Right forelimb (tissue), 1 donor: ENCODE measurements at regions not wholly inside any gene's neighbourhood (a gene's known extent, or its start where the extent isn't known, plus 50 kb on each side); places are given as distances from the start of the nearest gene placed in this dataset.
"Not testable (repeated sequence)": the region's sequence is repeated elsewhere in the genome, so short reads cannot be mapped to it uniquely, and the experiment has no call there.

Experiments
- DNase-seq: peaks from one replicate; pipeline ENCODE4 v3.0.0-alpha.2; 2018

DNA sequence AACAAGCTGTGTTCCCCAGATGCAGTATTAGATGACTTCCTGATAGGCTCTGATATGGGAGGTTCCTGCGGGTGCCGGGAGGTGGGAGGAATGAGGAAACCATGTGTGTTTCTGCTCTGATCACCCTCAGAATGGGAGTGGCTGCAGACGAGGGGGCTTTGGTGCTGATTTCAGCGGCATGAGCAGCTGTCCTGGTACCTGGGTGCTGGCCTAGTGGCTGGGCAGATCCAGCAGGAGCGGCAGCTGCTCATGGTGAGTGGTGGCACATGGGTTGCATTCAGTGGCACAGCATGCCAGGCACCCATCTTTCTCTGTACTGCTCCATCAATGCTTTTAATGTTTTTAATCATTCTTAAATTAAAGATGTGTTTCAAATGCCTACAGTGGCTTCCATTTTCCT, 177.2 kb upstream of the NETO1 start:
- DNase-seq = no peak

DNA sequence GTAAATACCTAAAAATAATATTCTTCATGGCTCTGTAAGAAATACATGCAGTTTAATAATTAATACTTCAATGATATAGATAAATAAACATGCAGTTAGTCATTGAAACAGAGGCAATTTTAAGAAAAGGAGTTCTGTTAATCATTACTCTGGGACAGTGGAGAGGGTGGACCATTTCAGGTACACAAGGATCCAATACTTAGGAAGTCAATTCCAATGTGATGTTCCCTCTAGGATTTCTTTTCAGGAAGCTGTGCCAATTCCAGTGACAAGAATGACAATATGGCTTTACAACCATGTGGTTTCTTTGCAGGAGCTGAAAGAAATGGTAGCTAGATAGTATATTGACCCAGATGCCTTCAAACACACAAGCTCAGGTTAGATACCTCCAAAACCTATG, 175.8 kb upstream of the NETO1 start:
- no peak for DNase-seq

DNA sequence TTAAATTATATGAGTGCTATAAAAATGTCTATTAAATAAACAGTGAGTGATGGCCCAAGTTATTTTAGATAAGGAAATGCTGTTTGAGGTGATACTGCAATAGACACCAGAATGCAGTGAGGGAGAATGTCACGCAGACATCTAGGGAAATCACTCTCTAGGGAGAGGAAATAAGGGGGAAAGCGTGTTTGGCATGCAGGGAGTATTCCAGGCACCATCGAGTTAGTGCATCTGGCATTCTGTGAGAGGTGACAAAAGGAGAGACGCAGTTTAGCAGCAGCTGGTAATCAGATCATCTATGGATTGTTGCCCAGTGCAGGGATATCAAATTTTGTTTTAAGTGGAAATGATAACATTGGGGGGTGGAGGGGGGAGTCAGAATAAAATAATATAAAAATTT, 175.4 kb upstream of the NETO1 start:
- no peak for DNase-seq

DNA sequence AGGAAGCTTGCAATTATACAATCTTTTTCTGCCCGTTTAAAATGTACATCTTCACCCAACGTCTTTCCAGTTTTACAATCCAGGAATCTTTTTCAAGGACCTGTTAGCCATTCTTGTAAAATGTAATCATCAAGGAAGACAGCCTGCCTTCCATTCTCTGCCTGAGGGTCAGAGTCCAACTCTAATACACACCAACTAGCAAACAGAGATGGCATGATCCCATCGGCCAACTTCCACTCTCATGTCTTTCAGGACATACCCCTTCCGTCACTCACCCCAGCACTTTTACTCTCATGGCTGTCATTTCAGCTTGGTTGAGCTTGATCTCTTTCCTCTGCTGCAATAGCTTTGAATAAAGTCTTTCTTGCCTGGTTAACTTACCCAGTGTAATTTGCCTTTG, 172.5 kb upstream of the NETO1 start:
- DNase-seq = no peak

DNA sequence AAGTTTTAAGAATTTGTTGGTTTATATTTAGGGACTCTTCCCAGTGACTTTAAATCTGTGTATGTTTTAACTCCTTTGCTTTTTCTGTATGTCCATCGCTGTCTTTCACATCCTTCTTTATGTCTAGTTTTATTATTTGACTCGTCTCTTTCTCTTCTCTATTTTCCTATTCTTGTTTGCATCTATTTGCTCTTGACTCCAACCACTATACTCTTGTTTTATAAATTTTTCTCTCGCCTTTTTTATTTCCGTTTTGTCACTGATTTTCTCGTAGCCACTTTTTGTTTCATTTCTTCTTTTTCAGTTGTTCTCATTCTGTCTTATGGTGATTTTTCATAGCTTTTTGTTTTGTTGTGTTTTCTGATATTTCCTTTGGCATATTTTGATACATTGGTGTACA, 170.5 kb upstream of the NETO1 start:
- no peak for DNase-seq

DNA sequence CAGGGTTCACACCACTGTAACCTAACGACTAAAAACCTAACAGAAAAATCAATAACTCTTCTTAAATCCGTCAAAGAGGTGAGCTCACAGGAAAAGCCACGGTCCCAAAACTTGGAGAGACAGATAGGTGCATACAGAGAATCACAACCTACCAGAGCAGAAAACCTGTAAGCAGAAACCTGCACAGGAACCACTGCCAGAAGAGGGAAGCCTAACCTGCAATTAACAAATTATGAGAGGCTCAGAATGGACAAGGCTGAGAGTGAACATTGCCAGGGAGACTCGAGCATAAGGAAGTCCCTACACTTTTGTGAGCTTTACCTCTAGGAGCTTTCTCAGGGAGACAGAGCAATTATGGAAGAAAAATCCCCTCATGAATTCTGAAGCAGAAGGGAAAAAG, 156.2 kb upstream of the NETO1 start:
- no peak for DNase-seq

DNA sequence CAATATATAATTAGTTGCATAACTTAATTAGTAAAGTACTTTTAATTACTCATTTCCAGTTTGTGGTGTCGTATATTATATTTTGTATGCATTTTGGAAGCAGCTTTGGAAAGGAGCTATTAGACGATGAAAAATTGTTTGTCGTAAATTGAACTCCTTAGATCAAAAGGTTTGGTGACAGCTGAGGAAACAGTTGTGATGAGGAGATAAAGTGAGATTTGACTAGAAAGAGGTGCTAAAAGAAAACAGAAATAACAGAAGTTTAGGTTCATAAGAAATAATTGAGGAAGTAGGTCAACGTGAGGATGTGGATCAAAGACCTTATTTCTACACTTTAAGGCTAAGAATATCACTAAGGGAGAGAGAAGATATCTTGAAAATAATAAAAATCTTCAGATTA, 141.9 kb upstream of the NETO1 start:
- DNase-seq = no peak

DNA sequence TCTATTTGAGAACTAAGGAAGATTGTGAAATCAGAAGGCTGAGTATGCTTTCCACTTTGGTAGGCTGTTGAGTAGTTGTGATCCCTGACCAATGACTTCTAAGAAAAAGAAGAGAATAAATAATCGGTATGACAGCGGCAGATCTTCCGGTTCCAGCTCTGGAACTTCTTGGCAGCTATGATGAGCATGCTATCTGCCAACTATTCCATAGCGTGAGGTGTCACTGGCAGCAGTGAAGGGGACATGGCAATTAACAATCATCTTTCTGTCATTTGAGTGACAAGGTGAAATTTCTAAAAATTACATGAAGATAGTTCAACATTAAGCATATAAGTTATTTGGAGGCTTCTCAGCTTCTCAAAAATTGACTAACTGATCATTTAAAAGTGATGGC, 140.1 kb upstream of the NETO1 start:
- no peak for DNase-seq

DNA sequence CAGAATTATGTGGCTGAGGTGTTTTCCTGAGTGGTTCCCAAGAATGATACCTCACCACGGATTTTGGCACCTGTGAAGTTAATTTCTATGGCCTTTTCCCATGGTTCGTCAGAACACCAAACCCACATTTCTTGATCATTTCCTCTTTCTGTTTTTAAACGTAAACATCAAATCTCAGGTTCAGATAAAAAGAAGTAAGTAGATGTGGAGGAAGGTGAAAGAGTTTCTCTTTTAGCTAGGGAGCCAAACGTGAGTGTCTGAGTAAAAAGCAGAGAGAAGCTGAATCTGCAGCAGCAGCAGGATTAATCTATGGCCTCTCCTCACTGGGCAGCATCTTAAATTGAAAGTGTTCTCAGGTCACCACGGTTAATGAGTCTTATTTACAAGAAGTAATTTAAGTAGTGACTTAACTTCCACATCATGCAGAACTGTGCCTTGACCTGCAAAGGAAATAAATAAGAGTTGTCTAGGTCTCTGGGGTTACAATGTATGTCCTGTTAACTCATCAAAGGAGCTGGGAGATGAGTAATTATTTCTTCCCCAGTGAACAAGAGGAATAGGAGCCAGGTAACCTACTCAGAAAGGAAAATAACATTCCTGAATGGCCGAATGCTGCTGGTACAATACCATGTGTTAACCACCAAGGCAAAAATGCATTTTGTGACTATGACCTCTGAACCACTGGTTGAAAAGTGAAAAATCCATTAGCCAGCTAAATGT, 139.6 kb upstream of the NETO1 start:
- DNase-seq = no peak

DNA sequence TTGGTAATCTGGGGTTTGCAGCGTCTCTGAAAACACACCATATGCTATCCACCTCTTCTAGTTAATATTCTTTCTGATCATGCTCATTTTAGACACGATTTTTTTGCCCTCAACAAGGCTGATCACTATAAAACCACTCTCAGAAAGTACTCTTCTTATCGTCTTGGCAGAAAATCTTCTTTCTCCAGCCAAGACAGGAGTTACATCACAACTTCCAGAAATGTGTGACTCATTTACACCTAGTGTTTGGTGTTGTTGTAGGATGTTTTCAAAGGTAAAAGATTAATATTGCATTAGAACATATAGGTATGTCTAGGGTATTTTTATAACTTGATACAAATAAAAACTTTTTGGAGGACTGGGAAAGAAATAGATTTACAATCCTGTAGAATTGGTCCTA, 138.5 kb upstream of the NETO1 start:
- DNase-seq = no peak

DNA sequence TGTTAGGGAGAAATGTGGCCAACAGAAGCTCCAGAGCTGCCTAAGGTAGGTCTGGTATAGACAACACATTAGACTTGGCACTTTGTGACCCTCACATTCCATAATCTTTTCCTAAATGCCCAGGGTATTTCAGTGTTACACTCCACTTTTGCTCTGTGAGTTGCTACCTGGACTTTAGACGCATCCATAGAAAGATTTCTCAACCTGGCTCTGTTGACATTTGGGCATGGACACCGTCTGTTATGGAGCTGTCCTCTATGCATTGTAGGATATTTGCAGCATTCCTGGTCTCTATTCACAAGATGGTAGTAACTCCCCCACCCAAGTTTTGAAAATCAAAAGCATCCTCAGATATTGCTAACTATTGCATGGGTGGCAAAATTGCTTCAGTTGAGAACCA, 136.5 kb upstream of the NETO1 start:
- no peak for DNase-seq

DNA sequence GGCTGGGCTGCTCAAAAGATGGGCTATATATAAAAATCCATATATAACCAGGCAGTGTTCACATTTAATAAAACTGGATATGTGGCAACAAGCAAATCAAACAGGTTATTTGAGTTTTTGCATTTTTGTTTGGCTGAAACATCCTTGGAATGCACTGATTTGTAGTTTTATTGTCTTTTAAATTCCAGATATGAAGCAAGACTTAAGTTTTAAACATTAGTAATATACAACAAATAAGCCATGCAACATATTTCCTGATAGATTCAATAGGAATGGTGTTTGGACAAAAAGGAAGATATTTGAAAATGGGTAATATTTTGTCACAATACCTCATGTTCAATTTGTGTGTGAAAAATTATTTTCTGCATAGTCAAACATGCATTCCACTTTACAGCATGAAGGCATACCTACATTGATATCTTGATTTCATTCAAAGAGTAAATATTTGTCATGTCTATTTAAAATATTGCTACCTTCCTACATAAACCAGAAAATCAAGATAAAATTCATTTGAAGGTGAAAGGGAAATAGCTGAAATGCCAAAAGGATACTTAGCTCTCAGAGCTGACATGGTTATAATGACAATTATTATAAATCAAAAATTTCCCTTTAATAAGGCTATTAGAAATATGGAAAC, 132.3 kb upstream of the NETO1 start:
- no peak for DNase-seq

DNA sequence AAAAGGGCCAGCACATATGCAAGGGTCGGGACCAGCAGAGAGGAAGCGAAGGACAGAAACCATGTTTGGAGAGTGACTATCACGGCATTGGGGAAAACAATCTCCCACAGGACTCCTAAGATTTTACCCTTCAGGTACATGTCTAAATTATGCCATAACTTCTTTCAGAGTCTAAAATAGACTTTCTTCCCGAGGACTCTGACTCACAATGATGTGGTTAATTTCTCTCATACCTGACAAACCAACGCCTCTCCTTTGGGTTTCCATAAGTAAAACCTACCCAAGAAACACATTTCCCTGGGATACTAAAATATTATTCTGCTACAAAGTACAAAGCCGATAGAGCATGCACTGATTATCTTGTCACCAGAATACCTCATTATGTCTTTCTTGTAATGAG, 127.8 kb upstream of the NETO1 start:
- no peak for DNase-seq

DNA sequence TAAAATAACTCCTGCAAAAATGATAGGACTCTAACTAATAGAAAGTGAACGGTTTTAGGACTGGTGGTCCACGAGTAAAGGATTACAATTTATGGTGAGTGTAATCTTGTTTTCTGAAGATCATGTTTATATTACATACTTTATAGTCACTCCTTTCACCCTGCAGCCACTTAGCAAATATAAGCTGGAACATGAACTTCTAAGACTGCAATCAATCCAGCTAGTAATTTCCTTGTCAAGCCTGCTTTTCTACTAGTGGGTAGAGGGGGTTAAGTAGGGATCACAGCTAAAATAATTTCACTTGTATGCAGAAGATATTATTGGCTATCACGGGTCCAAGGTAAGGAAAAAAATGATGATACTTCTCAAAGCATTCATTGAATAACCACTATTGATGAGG, 125.5 kb upstream of the NETO1 start:
- DNase-seq = no peak

DNA sequence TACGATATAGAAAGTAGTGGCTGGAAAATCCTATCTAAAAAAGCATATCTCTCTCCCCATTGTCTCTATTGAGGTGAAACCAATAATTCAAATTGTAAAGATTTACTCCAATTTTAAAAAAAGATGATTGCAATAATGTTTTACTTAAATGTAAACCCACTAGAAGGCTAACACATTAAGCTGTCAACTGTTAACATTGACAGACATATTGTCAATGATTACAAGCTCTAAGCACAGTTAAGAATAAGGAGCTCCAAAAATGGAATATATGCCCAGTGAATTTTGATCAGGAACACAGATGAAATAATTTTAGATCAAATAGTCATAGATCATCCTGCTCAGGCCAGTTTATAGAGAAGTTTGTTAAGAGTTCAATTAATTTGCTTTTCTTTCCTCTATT, 123.6 kb upstream of the NETO1 start:
- DNase-seq = no peak

DNA sequence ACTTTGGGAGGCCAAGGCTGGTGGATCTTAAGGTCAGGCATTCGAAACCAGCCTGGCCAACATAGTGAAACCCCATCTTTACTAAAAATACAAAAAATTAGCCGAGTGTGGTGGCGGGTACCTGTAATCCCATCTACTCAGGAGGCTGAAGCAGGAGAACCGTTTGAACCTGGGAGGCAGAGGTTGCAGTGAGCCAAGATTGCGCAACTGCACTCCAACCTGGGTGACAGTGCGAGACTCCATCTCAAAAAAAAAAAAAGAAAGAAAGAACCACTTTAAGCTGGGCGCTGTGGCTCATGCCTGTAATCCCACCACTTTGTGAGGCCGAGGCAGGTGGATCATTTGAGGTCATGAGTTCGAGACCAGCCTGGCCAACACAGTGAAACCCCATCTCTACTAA, 119.8 kb upstream of the NETO1 start:
- DNase-seq = not testable (repeated sequence)

DNA sequence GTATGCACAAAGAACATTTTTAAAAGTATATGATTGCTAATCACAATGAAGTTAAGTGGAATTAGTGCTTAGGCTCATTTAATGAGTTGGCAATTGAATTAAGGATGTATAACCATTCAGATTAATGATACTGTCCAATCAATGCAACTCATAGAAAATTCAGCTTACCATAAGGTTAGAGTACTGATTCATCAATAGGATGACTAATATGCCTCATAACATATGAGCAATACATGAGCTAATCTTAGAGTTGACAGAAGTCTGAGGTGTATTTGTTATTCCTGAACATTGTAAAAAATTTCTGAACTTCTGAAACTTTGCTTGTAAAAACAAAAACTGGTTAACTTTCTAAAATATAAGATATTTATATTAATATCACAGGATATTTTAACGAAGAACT, 118.3 kb upstream of the NETO1 start:
- DNase-seq = no peak

DNA sequence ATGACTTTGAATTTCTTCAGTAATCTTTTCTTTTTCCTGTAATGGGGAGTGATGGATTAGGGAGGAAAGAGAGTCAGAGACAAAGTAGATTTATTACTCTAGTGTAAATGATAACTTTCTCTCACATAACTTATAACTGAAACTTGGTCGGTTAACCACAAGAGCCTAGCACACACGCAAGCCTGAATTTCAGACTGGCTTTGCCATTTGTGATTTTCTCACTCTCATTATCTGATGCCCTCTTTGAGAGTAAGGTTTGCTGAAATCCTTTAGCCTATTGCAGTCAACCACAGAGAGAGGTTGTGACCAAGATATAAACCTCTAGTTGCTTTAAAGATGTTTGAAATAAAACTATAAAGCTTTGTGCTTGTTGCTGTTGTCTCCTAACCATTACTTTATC, 117.9 kb upstream of the NETO1 start:
- DNase-seq = no peak

DNA sequence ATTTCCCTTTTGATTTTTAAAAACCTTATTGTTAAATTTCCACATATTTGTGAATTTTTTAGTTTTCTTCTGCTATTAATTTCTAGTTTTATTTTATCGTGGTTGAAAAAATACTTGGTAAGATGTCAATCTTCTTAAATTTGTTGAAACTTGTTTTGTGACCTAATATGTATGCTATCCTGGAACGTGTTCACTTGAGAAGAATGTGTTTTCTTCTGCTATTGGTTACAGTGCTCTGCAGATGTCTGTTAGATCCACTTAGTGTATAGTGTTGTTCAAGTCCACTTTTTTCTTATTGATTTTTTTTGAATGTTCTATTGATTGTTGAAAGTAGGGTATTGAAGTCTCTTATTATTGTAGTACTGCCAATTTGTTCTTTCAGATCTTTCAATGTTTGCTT, 116.5 kb upstream of the NETO1 start:
- DNase-seq = no peak

DNA sequence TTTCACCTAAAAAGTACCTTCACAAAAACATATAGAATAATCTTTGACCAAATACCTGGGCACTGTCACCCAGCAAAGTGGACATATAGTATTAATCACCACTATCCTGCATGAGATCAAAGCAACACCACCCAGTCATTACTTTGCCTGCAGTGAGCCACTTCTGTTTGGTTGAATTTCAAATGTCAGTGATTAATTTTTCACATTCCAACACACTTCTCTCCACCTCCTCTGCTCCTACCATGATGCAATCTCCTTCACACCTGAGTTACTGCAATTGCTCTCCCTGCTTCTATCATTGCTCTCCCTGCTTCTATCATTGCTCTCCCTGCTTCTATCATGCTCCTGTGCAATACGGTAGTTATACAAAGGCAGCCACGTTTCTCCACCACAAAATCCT, 106.1 kb upstream of the NETO1 start:
- DNase-seq = no peak

DNA sequence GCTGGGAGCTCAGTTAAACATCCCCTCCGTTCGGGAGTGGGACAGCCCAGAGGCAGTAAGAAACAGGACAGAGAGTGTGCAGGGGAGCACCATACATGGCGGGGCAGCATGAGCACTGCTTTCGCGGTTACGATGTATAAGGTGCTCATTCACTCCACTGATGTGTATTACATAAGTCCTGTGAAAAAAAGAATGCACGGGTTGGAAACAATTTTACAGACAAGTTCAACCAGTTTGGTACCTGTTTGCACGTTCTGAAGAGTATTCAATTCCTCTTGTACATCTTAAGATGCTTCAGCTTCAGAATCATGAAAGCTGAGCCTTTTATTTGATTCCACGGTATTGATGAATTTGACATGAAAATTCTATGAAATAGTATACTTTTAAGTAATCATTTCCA, 97.8 kb upstream of the NETO1 start:
- DNase-seq = no peak

DNA sequence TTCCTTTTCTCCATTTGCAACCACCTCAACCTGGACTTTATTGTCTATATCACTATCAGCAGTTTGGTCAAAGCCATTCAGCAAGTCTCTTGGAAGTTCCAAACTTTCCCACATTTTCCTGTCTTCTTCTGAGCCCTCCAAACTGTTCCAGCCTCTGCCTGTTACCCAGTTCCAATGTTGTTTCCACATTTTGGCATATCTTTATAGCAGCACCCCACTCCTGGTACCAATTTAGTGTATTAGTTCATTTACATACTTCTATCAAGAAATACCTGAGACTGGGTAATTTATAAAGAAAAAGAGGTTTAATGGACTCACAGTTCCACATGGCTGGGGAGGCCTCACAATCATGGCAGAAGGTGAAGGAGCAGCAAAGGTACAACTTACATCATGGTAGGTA, 90.4 kb upstream of the NETO1 start:
- not testable (repeated sequence) for DNase-seq

DNA sequence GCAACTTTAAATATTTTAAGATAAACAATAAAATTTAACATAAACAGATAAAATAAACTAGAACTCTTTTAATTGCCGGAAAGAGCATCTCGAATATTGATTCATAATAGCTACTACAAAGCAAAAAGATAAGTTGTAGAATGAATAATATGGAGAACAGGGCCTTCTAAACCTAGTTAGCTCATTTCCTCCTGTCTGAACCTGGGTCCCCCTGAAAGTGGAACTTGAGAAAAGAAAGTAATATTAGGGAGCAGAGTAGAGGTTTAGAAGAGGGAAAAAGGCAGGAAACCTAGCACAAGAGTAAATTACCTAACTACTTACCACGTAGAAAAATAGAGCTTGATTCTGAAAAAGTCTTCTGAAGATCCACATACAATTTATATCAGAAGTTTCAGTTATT, 80.7 kb upstream of the NETO1 start:
- DNase-seq = no peak

DNA sequence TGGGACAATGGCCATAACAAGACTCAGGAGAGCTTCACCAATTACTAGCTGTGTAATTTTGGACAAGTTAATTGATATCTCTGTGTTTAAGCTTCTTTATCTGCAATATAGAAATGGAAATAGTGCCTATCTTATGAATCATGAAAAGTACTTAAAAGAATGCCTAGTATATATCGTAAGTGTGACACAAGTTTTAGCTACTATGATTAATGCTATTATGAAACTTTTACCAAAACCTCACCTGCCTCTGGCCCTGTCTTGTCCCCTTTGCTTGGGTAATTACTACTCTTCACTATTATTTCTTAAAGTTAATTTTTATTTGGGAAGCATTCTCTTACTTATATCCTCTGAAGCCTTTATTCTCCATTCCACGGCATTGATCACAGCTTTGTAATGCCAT, 75.0 kb upstream of the NETO1 start:
- no peak for DNase-seq

DNA sequence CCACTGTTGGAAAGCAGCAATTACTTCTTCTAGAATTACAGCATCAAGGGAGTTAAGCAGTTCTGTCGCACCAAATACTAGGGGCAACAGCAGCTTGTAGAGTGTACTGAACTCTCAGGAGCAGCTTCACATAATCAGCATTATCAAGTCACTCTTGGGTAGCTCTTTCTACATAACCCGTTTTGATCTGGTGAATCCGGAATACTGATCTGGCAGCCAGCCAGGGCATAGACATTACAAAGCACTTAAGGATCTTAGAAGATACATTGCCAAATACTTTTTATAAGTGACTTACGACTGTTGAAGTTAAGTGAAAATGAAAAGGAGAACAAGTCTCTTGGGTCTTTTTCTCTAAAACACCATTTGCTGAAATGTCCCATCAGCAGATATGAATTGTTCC, 73.2 kb upstream of the NETO1 start:
- DNase-seq = no peak
